Activated T-helper 2 cell treated with anti-CD3 and anti-CD28 coated beads, Interferon-gamma antibody, Interleukin-2, Interleukin-4, amounts not matched to agents 10 μg/mL and 5 μg/mL and 100 μg/mL, durations not matched to agents 14 hours and 24 hours and 36 hours (primary cell): ENCODE measurements at regions not wholly inside any gene's neighbourhood (a gene's known extent, or its start where the extent isn't known, plus 50 kb on each side); places are given as distances from the start of the nearest gene placed in this dataset.

ENCODE experiments used
- DNase-seq: peaks from one replicate; pipeline ENCODE4 v3.0.0; 2021; ENCODE audit warnings: low spot score
- H3K27ac Mint-ChIP-seq: one replicate; pipeline ENCODE4 v1.8.0; 2021; ENCODE audit warnings: mixed read lengths
- H3K27me3 Mint-ChIP-seq: one replicate; pipeline ENCODE4 v1.8.0; 2021; ENCODE audit warnings: low read depth, mixed read lengths
- H3K36me3 Mint-ChIP-seq: one replicate; pipeline ENCODE4 v1.8.0; 2021; ENCODE audit warnings: low read depth, mixed read lengths
- H3K4me1 Mint-ChIP-seq: one replicate; pipeline ENCODE4 v1.8.0; 2021; ENCODE audit warnings: low read depth, mixed read lengths
- H3K4me3 Mint-ChIP-seq: one replicate; pipeline ENCODE4 v1.8.0; 2021; ENCODE audit warnings: low read depth, mild to moderate bottlenecking, moderate library complexity, mixed read lengths
- H3K9me3 Mint-ChIP-seq: one replicate; pipeline ENCODE4 v1.8.0; 2021; ENCODE audit warnings: mixed read lengths
- intact Hi-C: fragments of 100-400 bp; cut with micrococcal nuclease; formaldehyde crosslinking; loops from one replicate; pipeline ENCODE4 v1.15.1; 2023

DNA sequence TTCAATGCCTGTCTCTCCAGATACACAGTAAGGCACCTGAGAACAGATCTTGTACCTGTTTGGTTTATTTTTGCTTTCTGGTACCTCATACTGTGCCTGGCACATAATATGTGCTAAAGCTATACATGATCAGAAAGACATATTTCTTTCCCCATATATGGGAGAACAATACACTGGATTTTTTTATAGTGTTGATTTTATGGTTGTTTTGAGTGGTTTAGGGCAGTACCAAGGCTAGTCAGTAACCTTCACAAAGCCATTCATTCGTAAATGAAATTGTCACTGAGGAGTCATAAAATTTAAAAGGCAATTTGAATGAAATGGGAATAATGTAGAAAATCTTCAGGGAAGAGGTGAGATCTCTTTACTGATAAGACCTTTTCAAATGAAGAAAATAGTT, 810.2 kb downstream of the TUSC7 start:
- DNase-seq: no peak
- Mint-ChIP-seq H3K27me3 (no peaks in the 10 kb centered on the region), H3K27ac (no peak overlapping the region), H3K4me3 (no peak overlapping the region), H3K36me3 (no peaks in the 10 kb centered on the region), H3K4me1 (no peaks in the 10 kb centered on the region), H3K9me3 (no peaks in the 10 kb centered on the region)
- intact Hi-C loops: no loop called here

DNA sequence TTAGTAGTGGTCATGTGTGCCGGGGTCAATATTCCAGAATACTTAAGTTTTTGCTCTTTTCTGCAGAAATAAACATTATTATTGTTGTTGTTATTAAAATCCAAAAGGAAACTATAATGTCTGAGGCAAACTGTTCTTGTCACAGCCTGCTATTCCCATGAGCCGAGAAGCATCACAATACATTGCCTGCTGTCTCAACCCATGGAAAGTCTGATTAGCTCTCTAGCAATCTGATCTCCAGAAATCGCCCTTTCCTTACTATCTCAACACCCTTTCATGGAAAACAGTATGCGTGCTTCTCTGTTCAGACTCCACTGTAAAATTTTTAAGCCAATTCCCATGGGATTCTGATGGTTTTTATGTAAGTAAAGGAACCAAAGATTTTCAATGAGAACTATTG, 811.0 kb downstream of the TUSC7 start:
- Mint-ChIP-seq H3K27me3 (no peaks in the 10 kb centered on the region), H3K27ac (no peak overlapping the region), H3K4me1 (no peaks in the 10 kb centered on the region), H3K36me3 (no peaks in the 10 kb centered on the region), H3K4me3 (no peak overlapping the region), H3K9me3 (no peaks in the 10 kb centered on the region)
- DNase-seq: no peak
- intact Hi-C loops: no loop called here

DNA sequence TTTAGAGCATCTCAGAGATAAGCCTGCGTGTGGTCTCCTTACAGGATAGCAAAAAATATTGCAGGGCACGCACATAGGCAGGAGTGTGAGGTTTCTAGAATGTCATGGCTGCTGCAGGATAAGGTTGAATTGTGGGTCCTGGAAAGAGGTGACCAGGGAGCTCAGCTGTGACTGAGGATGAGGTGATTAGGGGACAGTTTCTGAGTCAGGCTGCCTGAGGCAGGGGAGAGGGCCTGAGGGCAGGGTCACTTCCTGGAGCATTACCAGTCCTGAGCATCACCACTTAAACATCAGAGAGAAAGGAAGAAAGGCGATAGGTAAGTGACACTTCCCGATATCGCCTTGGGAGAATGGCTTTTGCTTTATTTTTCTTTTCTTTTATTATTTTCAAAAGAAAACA, 813.8 kb downstream of the TUSC7 start:
- peaks cover 2% of the 10 kb centered on the region for H3K9me3 Mint-ChIP-seq
- no peak for DNase-seq
- no peak overlapping the region for H3K4me3 Mint-ChIP-seq
- no peak overlapping the region for H3K27ac Mint-ChIP-seq
- intact Hi-C loops: no loop called here
- no peaks in the 10 kb centered on the region for H3K27me3 Mint-ChIP-seq
- H3K36me3 Mint-ChIP-seq: no peaks in the 10 kb centered on the region
- no peaks in the 10 kb centered on the region for H3K4me1 Mint-ChIP-seq

DNA sequence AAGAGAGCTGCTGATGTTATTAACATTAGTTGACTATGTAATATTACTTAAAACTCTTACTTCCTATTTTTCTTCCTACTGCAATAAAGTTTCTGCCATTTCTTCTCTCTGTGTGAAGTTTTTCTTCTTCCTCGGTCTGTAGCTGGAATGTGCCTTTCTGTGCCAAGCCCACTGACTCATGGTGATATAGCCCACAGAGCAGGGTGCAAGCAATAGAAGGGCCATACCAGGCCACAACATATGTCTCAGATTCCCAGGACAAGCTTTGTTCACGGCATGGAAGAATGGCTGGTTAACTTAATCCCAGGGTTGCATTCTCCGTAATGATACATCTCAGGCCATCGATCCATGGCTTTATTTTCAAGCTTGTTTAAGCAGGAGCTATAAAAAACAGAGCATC, 815.3 kb downstream of the TUSC7 start:
- no peaks in the 10 kb centered on the region for H3K4me1 Mint-ChIP-seq
- H3K27me3 Mint-ChIP-seq: no peaks in the 10 kb centered on the region
- no peak for DNase-seq
- H3K4me3 Mint-ChIP-seq: no peak overlapping the region
- H3K9me3 Mint-ChIP-seq: peaks cover 5% of the 10 kb centered on the region
- H3K36me3 Mint-ChIP-seq: no peaks in the 10 kb centered on the region
- H3K27ac Mint-ChIP-seq: no peak overlapping the region
- intact Hi-C loops: loop anchor here (5.0 kb wide), 2 partner anchors 503 to 753 kb away; no protein-coding TSS in a partner anchor

DNA sequence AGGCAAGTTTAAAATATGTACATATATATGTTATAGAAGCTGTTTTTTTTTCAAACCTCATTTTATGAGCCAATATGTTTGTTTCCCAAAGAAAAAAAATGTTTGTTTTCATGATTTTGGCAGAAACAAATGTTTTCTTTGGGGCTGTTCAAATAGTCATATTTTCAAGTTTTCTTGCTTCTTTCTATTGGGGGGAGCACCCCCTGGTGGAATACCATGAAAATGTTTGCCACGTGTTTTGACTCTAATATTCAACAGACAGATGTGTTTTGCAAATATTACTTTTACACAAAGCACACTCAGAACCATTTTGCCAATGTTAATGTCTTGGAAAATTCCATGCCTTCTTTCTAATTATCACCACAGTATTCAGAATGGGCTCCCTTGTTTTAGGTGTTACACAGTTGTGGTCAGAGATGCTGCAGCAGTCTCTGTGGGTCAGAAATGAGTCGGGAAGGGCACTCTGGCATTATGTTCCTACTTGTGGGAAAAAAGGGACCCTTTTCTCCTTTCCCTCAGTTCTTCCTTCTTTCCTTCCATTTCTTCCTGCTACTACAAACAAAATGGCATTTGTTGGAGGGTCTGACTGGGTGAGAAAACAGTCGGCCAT, 817.0 kb downstream of the TUSC7 start:
- Mint-ChIP-seq H3K27me3 (no peaks in the 10 kb centered on the region), H3K27ac (no peak overlapping the region), H3K4me1 (no peaks in the 10 kb centered on the region), H3K9me3 (peaks cover 5% of the 10 kb centered on the region), H3K4me3 (no peak overlapping the region), H3K36me3 (no peaks in the 10 kb centered on the region)
- no peak for DNase-seq
- intact Hi-C loops: loop anchor here (5.0 kb wide), 2 partner anchors 504 to 754 kb away; no protein-coding TSS in a partner anchor

DNA sequence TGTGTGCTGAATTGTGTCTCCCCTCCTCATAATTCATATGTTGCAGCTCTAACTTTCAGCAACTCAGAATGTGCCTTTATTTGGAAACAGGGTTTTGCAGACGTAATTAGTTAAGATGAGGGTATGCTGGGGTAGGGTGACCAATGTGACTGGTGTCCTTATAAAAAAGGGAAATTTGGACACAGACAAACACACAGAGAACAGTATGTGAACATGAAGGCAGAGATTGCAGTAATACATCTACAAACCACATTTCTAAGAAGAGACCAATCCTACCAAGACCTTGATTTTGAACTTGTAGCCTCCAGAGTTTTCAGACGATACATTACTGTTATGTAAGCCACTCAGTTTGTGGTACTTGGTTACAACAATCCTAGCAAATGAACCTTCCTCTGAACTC, 817.8 kb downstream of the TUSC7 start:
- DNase-seq: no peak
- Mint-ChIP-seq H3K36me3 (no peaks in the 10 kb centered on the region), H3K27ac (no peak overlapping the region), H3K27me3 (no peaks in the 10 kb centered on the region), H3K9me3 (peaks cover 5% of the 10 kb centered on the region), H3K4me3 (no peak overlapping the region), H3K4me1 (no peaks in the 10 kb centered on the region)
- intact Hi-C loops: loop anchor here (5.0 kb wide), 2 partner anchors 505 to 755 kb away; no protein-coding TSS in a partner anchor

DNA sequence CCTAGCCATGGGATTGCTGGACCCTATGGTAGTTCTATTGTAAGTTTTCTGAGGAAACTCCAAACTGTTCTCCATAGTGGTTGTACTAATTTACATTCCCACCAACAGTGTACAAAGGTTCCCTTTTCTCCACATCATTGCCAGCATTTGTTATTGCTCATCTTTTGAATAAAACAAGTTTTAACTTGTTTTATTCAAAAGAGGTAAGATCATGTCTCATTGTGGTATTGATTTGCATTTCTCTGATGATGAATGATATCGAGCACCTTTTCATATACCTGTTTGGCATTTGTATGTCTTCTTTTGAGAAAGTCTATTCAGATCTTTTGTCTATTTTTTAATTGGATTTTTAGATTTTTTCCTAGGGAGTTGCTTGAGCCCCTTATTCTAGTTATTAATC, 819.1 kb downstream of the TUSC7 start:
- Mint-ChIP-seq H3K4me3 (no peak overlapping the region), H3K9me3 (peaks cover 5% of the 10 kb centered on the region), H3K27ac (no peak overlapping the region), H3K4me1 (no peaks in the 10 kb centered on the region), H3K36me3 (no peaks in the 10 kb centered on the region), H3K27me3 (no peaks in the 10 kb centered on the region)
- DNase-seq: no peak
- intact Hi-C loops: loop anchor here (5.0 kb wide), 2 partner anchors 506 to 756 kb away; no protein-coding TSS in a partner anchor

DNA sequence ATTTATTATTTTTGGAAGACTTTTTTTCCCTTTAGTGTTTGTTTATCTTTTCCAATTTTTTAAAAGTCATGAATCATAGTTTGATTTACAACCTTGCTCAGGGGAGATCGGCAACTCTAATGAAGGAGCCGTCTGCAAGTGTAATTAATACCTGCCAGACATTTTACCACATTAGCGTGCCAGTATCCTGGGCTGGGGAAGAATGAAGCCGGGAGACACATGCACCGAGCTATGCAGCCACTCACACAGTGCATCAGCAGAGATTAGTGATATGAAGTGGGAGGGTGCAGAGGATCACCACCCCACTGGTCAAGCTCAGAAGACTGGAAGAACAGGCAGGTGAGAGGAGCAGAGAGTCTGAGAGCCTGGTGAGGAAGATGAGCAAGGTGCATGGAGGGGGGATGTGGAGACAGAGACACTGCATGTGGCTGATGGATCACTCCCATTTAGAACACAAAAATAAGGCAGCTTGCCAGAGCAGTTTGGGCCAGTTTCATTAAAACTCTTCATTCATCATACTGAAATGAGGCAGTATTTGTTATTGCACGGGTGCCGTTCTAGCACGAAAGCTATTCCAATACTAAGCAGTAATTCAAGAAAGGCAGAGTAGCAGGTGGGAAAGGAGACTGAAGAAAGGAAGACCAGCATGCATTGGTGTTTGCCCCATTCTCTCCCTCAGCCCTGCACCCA, 821.6 kb downstream of the TUSC7 start:
- Mint-ChIP-seq H3K4me3 (no peak overlapping the region), H3K36me3 (no peaks in the 10 kb centered on the region), H3K27ac (no peak overlapping the region), H3K27me3 (no peaks in the 10 kb centered on the region), H3K4me1 (no peaks in the 10 kb centered on the region), H3K9me3 (peaks cover 5% of the 10 kb centered on the region)
- intact Hi-C loops: no loop called here
- no peak for DNase-seq

DNA sequence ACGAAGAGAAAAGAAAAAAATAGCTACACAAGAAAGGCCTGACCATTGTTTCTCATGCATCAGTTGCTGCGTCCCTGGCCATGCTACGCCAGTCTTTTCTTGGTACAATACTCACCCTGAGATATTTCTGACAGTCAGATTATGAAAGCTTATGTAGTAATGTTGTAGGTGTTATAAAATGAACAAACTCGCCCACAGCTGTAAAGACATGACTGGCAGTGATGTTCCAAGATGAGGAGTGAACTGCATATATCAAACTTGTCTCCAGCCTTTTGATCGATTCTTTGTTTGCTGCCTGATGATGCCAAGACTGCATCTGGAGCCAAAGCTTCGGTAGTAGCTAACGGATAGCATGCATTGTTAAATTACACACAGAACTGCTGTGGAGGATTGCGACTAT, 822.7 kb downstream of the TUSC7 start:
- no peak for DNase-seq
- intact Hi-C loops: no loop called here
- Mint-ChIP-seq H3K9me3 (peaks cover 5% of the 10 kb centered on the region), H3K36me3 (no peaks in the 10 kb centered on the region), H3K4me1 (no peaks in the 10 kb centered on the region), H3K27me3 (no peaks in the 10 kb centered on the region), H3K27ac (no peak overlapping the region), H3K4me3 (no peak overlapping the region)

DNA sequence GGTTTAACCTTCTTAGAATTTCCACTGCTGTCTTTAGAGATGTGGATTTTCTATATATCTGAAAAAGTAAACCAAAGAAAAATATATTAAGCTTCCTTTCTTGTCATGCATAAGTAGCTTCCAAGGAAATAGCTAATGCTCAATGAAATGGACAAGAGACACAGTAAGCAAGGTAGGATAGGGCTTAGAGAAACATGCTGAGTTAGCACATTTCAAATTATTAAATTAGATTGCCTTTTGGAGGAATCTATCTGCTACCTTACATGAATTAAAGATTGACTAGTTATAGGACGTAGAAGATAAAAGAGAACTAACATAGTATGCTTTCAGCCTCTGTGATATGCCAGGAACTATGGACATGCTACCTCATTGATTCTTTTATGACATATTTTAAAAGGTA, 824.6 kb downstream of the TUSC7 start:
- Mint-ChIP-seq H3K27ac (no peak overlapping the region), H3K27me3 (no peaks in the 10 kb centered on the region), H3K4me3 (no peak overlapping the region), H3K36me3 (no peaks in the 10 kb centered on the region), H3K4me1 (no peaks in the 10 kb centered on the region), H3K9me3 (no peaks in the 10 kb centered on the region)
- DNase-seq: no peak
- intact Hi-C loops: no loop called here

DNA sequence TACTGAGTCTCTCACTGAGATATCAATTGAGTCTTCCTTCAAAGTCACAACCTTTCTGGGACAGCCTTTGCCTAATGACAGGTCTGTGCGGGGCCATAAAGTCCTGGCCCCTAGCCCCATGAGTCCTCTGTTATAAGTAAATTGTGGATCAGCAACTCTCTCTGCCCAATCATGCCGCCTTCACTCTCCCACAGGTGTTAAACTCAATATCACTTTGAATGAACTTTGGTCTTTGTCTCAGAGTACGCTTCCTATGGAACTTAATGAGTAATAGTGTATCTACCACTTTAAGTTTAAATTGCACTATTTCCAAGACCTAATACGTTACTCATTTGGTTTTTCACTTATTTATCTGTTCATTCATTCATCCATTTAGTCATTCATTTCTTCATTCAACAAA, 826.4 kb downstream of the TUSC7 start:
- no peaks in the 10 kb centered on the region for H3K36me3 Mint-ChIP-seq
- H3K9me3 Mint-ChIP-seq: no peaks in the 10 kb centered on the region
- no peaks in the 10 kb centered on the region for H3K27me3 Mint-ChIP-seq
- H3K4me1 Mint-ChIP-seq: no peaks in the 10 kb centered on the region
- H3K4me3 Mint-ChIP-seq: no peak overlapping the region
- intact Hi-C loops: no loop called here
- no peak overlapping the region for H3K27ac Mint-ChIP-seq
- no peak for DNase-seq

DNA sequence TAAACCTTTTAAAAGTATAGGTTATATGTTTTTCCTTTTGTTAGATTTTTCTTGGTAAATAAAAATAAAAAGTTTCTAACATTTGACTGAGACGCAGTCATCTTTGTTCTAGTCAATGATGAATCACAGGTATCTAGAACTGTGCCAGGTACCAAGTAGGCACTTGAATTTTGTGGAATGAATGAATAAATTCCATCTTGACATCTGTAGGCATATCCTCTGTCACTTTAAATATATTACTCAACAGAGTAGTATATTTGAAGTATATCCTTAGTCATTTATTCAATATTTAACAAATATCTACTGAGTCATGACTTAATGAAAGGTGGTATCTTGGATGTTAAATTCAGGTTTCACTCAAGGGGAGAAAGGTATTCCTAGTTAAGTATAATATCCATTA, 828.4 kb downstream of the TUSC7 start:
- DNase-seq: no peak
- Mint-ChIP-seq H3K36me3 (no peaks in the 10 kb centered on the region), H3K4me1 (no peaks in the 10 kb centered on the region), H3K4me3 (no peak overlapping the region), H3K27ac (no peak overlapping the region), H3K9me3 (no peaks in the 10 kb centered on the region), H3K27me3 (no peaks in the 10 kb centered on the region)
- intact Hi-C loops: no loop called here

DNA sequence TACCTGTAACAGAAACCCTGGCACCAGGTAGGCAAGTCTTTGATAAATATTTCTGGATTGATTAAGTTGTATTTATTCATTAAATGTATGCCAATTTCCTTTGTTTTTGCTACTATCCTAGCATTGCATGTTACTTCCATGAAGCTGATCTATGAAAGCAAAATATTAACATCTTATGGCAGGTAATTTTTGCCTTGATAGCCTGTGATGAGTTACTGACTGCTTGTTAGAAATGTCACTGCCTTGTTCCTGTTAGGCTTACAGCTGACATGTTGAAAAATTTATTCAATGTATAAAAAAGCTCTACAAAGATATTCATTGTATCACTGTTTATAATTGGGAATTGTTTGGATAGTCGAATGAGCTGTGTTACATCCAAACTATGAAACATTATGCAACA, 830.1 kb downstream of the TUSC7 start:
- Mint-ChIP-seq H3K4me1 (no peaks in the 10 kb centered on the region), H3K27ac (no peak overlapping the region), H3K27me3 (no peaks in the 10 kb centered on the region), H3K4me3 (no peak overlapping the region), H3K9me3 (no peaks in the 10 kb centered on the region), H3K36me3 (no peaks in the 10 kb centered on the region)
- intact Hi-C loops: no loop called here
- no peak for DNase-seq
